ENCODE measurements at regions not wholly inside any gene's neighbourhood (a gene's known extent, or its start where the extent isn't known, plus 50 kb on each side); places are given as distances from the start of the nearest gene placed in this dataset.

DNA sequence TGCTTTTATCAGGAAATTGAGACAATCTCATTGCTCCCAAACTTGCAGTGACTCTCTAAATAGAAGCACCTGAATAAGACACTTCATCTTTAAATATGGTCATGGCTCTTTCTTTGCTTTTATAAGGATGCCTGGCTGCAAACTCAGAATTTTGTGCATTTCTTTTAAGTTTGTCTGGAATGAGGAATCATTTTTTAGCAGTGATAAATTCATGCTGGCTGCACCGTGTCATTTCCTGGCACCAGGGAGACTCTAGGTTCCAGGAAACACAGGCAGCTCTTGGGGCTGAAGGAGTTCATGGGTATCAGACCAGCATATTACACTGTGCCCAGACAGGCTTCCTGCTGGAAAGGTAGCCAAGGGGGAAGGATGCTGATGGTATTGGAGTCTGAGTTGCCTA, 109.9 kb downstream of the NUDT12 start:
- no peaks in the 10 kb centered on the region for H3K4me1 ChIP-seq
- H3K27me3 ChIP-seq, result no peaks in the 10 kb centered on the region
- H3K9me3 ChIP-seq, result no peaks in the 10 kb centered on the region
- H3K36me3 ChIP-seq, result no peaks in the 10 kb centered on the region
- H3K4me3 ChIP-seq, result no peak overlapping the region
- TF ChIP-seq, protein P1, sequence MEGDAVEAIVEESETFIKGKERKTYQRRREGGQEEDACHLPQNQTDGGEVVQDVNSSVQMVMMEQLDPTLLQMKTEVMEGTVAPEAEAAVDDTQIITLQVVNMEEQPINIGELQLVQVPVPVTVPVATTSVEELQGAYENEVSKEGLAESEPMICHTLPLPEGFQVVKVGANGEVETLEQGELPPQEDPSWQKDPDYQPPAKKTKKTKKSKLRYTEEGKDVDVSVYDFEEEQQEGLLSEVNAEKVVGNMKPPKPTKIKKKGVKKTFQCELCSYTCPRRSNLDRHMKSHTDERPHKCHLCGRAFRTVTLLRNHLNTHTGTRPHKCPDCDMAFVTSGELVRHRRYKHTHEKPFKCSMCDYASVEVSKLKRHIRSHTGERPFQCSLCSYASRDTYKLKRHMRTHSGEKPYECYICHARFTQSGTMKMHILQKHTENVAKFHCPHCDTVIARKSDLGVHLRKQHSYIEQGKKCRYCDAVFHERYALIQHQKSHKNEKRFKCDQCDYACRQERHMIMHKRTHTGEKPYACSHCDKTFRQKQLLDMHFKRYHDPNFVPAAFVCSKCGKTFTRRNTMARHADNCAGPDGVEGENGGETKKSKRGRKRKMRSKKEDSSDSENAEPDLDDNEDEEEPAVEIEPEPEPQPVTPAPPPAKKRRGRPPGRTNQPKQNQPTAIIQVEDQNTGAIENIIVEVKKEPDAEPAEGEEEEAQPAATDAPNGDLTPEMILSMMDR (IDR thresholded peaks at IDR 0.05), result no peak
- H3K27ac ChIP-seq, result no peak overlapping the region
- no peak for DNase-seq (ENCODE audit: low spot score in 2 of 2)
- intact Hi-C loops (cut with DNase I), result no loop called here

DNA sequence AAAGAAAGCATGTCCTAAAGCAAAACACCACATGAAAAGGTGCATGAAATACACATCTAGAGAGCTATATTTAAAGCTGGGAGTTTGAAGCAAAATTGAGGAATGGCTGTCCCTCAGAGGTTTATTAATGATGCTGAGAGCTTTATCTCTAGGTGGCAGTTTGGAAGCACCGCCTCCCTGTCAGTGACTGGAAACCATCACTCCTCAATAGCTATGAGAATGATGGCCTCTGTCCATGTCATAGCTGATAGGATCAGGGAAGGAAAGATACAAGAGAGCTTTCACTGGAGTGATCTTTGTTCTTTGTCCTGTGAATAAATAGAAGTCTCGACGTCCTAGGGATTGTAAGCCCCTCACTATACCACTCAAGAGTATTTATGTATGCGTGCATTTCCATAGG, 110.5 kb downstream of the NUDT12 start:
- no peaks in the 10 kb centered on the region for H3K27me3 ChIP-seq
- no peak for DNase-seq (ENCODE audit: low spot score in 2 of 2)
- intact Hi-C loops (cut with DNase I), result no loop called here
- no peak overlapping the region for H3K27ac ChIP-seq
- TF ChIP-seq, protein P1 (IDR thresholded peaks at IDR 0.05), result no peak
- no peaks in the 10 kb centered on the region for H3K36me3 ChIP-seq
- no peaks in the 10 kb centered on the region for H3K9me3 ChIP-seq
- H3K4me1 ChIP-seq, result no peaks in the 10 kb centered on the region
- H3K4me3 ChIP-seq, result no peak overlapping the region

DNA sequence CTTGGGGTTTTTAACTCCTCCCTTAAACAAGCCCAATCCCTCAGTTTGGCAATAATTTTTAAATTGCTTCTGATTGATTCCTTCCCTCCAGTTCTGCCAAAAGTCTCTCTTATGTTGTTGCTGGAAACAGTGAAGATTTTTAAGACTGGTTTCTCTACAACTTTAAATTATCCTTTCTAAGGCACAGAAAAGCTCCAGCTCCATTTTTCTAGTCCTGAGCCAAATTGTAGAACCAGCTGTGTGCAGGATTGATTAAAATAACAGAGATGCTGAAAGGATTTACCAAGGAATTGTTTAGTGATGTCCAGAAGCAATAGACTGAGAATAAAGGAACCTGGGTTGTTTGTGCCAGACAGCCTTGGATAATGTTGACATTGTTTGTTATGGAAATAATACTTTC, 111.3 kb downstream of the NUDT12 start:
- H3K9me3 ChIP-seq, result no peaks in the 10 kb centered on the region
- H3K36me3 ChIP-seq, result no peaks in the 10 kb centered on the region
- intact Hi-C loops (cut with DNase I), result no loop called here
- TF ChIP-seq, protein P1 (IDR thresholded peaks at IDR 0.05), result no peak
- DNase-seq (ENCODE audit: low spot score in 2 of 2), result no peak
- no peaks in the 10 kb centered on the region for H3K27me3 ChIP-seq
- H3K4me1 ChIP-seq, result no peaks in the 10 kb centered on the region
- no peak overlapping the region for H3K4me3 ChIP-seq
- no peak overlapping the region for H3K27ac ChIP-seq

DNA sequence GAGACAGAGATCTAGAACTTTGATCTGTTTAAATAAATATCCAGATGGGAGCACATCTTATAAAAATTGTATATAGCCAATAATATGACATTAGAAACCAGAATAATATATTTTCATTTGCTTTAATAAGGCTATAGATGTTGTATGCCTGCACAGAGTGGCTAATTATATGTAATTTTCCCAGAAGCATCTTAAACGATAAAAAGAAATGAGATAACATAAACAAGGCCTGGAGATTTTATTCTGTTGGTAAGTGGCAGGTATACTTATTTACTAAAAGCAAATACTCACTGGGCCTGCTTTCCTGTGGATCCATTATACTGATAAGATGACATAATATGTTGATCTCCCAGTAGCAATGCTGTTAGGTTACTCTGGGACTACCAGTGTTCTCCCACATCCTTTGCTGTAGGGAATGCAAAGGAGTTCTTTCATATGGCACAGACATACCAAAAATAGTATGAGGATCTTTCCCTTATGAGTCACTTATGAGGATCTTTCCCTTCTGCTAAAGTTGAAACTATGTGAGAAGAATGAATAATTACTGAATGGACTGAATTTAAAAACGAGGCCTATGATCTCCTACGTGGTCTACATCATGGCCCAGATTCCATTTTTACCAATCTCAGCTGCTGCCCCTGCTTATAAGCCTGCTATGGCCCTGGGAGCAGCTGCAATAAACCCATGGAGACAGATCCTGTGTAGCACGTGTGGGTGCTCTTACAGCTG, 112.1 kb downstream of the NUDT12 start:
- no peak for DNase-seq (ENCODE audit: low spot score in 2 of 2)
- Histone ChIP-seq H3K4me3 (no peak overlapping the region), H3K36me3 (no peaks in the 10 kb centered on the region), H3K9me3 (no peaks in the 10 kb centered on the region), H3K4me1 (no peaks in the 10 kb centered on the region), H3K27ac (no peak overlapping the region), H3K27me3 (no peaks in the 10 kb centered on the region)
- TF ChIP-seq, protein P1 (IDR thresholded peaks at IDR 0.05), result no peak
- intact Hi-C loops (cut with DNase I), result no loop called here

DNA sequence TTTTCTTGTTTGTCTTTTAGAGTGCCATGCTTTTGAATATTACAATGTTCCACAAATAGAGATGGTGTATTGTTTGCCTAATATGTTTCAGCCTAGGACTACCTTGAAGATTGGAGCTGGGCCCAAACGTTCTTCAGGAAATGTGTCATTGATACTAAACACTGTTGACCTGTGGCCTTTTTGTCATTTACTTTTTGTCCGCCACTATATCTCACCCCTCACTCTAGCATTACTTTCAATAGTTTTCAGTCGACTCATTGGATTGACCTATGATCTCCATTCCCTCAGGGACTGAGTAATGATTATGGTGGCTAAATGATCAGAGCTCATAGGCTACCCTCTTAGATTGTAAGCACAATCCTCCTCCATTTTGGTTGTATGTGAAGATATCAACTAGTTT, 115.8 kb downstream of the NUDT12 start:
- DNase-seq (ENCODE audit: low spot score in 2 of 2), result no peak

More for the DNA sequence above, 115.8 kb downstream of the NUDT12 start:
- Histone ChIP-seq H3K4me3 (no peak overlapping the region), H3K36me3 (no peaks in the 10 kb centered on the region), H3K27me3 (no peaks in the 10 kb centered on the region), H3K27ac (no peak overlapping the region), H3K9me3 (no peaks in the 10 kb centered on the region), H3K4me1 (no peaks in the 10 kb centered on the region)
- intact Hi-C loops (cut with DNase I), result no loop called here
- TF ChIP-seq, protein P1 (IDR thresholded peaks at IDR 0.05), result no peak
